HG03095 (cell line): ENCODE measurements at regions not wholly inside any gene's neighbourhood (a gene's known extent, or its start where the extent isn't known, plus 50 kb on each side); places are given as distances from the start of the nearest gene placed in this dataset.
"Not testable (repeated sequence)": the region's sequence is repeated elsewhere in the genome, so short reads cannot be mapped to it uniquely, and the experiment has no call there.

ENCODE experiments used
- ATAC-seq: cut with Tn5 transposase; IDR thresholded peaks from one replicate; pipeline ENCODE4 v1.9.1; 2021; ENCODE audit warnings: moderate library complexity; ENCODE audit not compliant: unreplicated experiment

GRCh38 chr3:69688400-69688799 is 50.9 kb upstream of the MITF start:
- ATAC-seq = no peak

- ATAC-seq = no peak
These were observed 51.6 kb upstream of the MITF start for GRCh38 chr3:69687641-69688040.

GRCh38 chr3:69686056-69686455 is 53.2 kb upstream of the MITF start:
- ATAC-seq = no peak

GRCh38 chr3:69684309-69684961 is 54.8 kb upstream of the MITF start:
- no peak for ATAC-seq

- ATAC-seq = no peak
These were observed 56.0 kb upstream of the MITF start for GRCh38 chr3:69683082-69683806.

GRCh38 chr3:69677456-69677855 is 61.8 kb upstream of the MITF start:
- ATAC-seq = not testable (repeated sequence)

GRCh38 chr3:69675786-69676530 is 63.3 kb upstream of the MITF start:
- ATAC-seq = no peak

- no peak for ATAC-seq
These were observed 64.5 kb upstream of the MITF start for GRCh38 chr3:69674752-69675151.

GRCh38 chr3:69671082-69671952 is 67.9 kb upstream of the MITF start:
- ATAC-seq = no peak

- no peak for ATAC-seq
These were observed 70.2 kb upstream of the MITF start for GRCh38 chr3:69669070-69669469.

GRCh38 chr3:69665026-69665737 is 74.1 kb upstream of the MITF start:
- no peak for ATAC-seq

GRCh38 chr3:69660631-69661030 is 78.6 kb upstream of the MITF start:
- no peak for ATAC-seq

GRCh38 chr3:69659180-69659910 is 79.9 kb upstream of the MITF start:
- no peak for ATAC-seq

- no peak for ATAC-seq
These were observed 80.6 kb upstream of the MITF start for GRCh38 chr3:69658514-69659140.

GRCh38 chr3:69657030-69657429 is 82.2 kb upstream of the MITF start:
- not testable (repeated sequence) for ATAC-seq

GRCh38 chr3:69651765-69652164 is 87.5 kb upstream of the MITF start:
- ATAC-seq = no peak

- ATAC-seq = no peak
These were observed 89.2 kb upstream of the MITF start for GRCh38 chr3:69650066-69650419.

GRCh38 chr3:69649120-69650065 is 89.9 kb upstream of the MITF start:
- ATAC-seq = no peak
